Activated CD4-positive, alpha-beta T cell treated with anti-CD3 and anti-CD28 coated beads, Interleukin-2, amount 50 U/mL, for 24 hours (primary cell): ENCODE measurements at regions not wholly inside any gene's neighbourhood (a gene's known extent, or its start where the extent isn't known, plus 50 kb on each side); places are given as distances from the start of the nearest gene placed in this dataset.
"Not testable (repeated sequence)": the region's sequence is repeated elsewhere in the genome, so short reads cannot be mapped to it uniquely, and the experiment has no call there.

Source experiments
- DNase-seq, 2 donors: peaks; one replicate each; pipeline ENCODE4 v3.0.0-alpha.2; 2020; ENCODE audit warnings: low read depth in 1 of 2, low spot score in 1 of 2

- DNase-seq = no peak
Measured at GRCh38 chrX:5306654-5307121, 922.0 kb downstream of the NLGN4X start.

- no peak for DNase-seq
Measured at GRCh38 chrX:5305452-5305851, 923.2 kb downstream of the NLGN4X start.

DNA sequence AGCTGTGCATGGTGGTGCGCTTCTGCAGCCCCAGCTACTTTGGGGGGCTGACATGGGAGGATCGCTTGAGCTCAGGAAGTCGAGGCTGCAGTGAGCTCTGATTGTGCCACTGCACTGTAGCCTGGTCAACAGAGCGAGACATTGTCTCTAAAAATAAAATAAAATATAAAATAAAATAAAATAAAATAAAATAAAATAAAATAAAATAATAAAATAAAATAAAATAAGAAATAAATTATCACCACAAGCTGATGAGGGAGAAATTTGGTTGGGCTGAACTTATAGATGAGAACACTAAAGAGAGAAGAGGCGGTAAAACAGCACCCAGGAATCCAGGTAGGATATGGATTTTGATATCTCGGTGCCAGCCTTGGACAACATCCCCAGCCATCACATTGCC, 933.7 kb downstream of the NLGN4X start:
- no peak for DNase-seq

DNA sequence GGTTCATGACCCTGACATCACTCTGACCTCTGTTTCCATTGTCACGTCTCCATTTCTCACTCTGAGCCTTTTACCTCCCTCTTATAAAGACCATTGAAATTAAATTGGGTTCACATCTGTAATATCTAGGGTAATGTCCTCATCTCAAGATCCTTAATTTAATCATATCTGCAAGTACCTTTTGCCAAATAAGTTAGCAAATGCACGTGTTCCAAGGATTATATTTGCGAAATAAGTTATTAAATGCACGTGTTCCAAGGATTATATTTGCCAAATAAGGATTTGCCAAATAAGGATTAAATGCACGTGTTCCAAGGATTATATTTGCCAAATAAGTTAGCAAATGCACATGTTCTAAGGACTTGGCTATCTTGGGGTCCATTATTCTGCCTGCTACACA, 938.0 kb downstream of the NLGN4X start:
- DNase-seq = no peak

DNA sequence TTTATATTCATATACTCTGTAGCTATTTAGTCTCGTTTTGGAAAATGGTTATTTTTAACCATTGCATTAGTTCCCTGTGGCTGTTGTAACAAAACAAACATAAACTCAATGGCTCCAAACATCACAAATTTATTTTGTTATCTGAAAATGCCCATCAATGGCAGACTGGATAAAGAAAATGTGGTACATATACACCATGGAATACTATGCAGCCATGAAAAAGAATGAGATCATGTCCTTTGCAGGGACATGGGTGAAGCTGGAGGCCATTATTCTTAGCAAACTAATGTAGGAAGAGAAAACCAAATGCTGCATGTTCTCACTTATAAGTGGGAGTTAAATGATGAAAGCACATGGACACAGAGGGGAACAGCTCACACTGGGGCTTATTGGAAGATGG, 938.7 kb downstream of the NLGN4X start:
- DNase-seq = not testable (repeated sequence)

DNA sequence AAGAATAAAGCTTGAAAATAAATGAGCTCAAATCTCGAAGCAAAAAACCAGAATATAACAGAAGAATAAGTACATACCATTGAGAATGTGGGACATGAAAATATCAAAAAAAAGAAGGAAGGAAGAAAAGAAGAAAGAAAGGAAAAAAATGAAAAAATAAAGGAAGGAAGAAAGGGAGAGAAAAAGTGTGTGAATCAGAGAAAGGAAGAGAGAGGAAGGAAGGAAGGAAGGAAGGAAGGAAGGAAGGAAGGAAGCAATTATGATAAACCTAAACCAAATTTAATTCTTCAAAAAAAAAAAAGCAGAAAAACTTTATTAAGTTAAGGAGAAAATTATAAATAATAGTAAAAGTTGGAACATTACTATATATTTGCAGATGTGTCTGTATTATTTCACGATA, 949.8 kb downstream of the NLGN4X start:
- DNase-seq = no peak

DNA sequence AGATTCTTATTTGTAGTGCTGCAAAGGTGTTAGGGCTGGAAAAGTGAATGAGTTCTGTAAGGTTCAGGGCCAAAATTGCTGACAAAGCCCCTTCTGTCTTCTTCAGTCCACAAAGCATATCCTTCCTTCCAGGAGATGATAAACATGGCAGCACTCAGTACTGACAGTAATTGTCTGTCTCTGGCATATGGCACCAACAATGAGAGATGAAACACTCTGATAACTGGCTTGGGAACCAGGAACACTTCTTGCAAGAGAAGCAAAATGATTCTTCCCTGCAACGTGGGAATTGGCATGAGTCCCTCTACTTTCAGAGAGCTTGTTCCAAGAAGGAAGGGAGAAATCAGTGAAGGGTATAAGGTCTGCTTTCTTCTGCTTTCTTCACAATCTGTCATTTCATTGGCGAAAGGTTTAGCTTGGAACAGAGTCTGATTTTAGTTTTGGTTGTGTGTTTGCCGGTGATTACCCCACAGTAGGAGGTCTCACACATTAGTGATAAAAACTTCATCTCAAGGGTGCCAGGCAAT, 963.3 kb downstream of the NLGN4X start:
- no peak for DNase-seq

DNA sequence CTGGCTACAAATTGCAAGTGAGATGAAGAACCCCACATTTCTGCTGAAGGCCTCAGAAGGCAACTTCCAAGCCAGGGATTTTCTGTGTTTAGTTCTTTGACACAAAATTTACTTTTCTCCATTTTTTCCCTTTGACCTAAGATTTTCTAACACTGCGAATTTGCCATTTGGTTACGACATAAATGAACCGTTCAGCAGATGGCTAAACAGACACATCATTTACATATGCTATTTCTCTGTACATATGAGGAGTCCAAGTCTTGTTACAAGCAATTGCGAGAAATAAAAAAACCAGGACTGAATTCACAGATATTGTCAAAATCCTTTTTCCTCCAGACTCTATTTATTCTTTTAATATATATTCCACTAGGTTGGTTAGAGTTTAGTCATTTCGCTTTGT, 978.6 kb downstream of the NLGN4X start:
- no peak for DNase-seq

DNA sequence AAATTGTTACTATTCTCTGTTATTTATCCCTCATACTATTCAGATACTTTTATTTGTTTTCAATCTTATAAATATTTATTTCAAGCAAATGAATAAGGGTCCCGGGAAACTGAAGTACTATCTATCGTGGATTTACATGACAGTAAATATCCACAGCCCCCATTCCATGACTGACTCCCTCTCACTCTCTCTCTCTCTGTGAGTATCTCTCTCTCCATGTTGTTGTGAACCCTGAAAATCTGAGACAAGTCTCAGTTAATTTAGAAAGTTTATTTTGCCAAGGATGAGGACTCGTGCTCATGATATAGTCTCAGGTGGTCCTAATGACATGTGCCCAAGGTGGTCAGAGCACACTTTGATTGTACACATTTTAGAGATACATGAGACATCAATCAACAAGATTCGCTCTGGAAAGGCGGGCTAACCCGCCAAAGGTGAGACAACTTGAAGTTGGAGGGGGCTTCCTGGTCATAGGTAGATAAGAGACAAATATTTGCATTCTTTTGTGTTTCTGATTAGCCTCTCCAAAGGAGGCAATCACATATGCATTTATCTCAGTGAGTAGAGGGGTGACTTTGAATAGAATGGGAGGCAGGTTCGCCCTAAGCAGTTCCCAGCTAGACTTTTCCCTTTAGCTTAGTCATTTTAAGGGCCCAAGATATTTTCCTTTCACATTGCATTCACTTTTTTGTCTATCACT, 986.4 kb downstream of the NLGN4X start:
- DNase-seq = no peak

DNA sequence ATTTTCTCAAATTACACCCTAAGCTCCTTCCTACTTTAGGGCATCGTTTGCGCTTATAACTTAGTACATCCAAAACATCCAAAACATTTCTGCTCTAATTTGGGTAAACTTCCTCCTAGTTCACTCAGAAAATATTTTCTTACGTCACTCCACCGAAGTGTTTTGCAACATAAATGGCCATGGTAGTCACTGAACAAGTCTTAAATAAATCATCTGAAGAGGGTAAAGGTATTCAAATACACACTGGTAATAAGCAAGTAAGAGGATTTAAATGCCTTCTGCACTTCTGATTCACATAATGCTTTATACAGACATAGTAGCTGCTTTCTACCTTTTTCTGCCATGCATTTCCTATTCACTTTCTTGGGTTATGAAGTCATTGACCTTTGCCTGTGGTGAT, 991.9 kb downstream of the NLGN4X start:
- no peak for DNase-seq

DNA sequence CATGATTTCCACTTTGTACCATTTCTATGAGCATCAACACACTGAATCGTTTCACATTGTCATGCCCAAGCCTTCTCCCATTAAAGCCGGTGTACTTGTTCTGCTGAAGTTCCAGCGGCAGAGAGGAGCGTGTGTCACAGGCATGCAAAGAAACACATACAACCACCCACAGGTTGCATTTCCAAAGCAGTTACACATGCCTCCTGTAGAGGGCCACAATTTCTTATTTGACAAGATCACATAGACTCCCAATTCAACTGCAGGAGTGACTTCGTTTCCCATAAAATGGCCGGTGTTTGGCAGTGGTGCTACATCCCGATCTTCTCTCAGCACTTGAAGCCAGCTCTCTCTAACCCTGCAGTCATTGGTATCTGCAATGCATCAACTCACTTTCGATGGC, 992.6 kb downstream of the NLGN4X start:
- no peak for DNase-seq

DNA sequence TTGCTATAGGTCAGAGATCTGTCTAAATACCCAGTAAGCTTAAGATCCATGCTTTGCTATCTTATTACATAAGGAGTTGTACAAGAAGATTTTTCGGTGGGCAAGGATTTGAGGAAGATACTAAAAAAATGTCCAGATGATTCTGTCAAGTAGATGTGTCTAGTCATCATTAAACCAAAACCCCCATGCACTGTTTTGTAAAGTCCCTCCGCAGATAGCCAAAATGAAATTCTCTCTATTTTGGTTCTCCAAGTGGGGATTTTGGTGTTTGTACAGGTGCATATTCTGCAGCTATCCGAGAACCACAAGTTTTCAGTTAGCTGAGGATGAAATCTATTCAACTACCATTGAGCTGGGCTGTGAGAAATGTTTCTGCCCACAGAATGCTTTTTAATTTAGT, 994.8 kb downstream of the NLGN4X start:
- DNase-seq = no peak

- no peak for DNase-seq
Measured at GRCh38 chrX:5220421-5220820, 1008.2 kb downstream of the NLGN4X start.

DNA sequence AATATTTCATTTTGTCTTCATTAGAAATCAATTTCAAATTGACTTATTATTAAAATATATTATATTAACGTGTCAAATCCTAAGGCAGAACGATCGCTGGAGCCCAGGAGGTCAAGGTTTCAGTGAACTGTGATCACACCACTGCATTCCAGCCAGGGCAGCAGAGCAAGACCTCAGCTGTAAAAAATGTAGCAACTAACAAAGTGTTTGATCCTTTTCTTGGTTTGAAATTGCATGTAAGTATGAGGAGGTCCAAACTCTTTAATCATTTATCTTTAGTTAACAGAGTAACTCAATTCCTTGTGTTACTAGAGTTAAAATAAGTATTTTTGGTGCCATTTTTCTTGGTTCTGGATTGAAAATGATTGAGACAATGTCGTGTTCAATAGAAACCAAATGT, 1033.9 kb downstream of the NLGN4X start:
- no peak for DNase-seq

GRCh38 chrX:5180135-5180741, 1048.4 kb downstream of the NLGN4X start:
- no peak for DNase-seq

- DNase-seq = no peak
Measured at GRCh38 chrX:5176766-5177165, 1051.9 kb downstream of the NLGN4X start.

DNA sequence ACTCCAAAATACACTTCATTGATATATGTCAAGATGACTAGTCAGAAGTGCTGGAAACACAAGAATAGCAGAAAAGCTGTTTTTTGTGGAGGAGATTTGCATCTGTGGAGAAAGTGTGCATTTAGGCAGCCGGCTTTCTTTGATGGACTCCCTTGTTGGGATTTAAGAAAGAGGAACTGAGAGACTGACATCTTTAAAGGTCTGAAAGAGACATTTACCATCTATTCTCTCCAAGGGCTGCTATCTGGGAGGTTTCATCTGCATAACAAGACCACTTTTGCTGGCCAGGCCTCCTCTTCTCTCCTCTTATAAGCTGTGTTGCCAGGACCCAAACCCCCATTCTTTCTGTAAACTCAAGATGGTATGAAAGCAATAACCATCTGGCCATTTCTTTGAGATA, 1065.0 kb downstream of the NLGN4X start:
- no peak for DNase-seq

DNA sequence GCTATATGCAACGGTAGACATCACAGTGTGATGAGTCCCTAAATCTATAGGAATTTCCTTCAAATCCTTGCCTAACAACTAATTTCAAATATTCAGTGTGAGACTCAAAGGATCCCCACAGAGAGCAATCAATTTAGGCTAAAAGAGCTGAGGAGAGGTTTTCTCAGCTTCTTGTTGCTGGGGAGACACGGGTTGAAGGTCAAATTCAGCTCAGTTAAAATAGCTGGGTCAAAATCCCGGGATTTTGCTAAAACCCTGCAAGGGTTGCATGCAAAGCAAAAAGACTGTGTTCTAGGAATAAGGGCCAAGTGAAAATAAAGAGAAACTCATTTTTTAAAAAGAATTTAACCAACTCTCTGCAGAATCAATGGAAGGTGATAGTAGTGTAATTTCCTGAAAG, 1073.4 kb downstream of the NLGN4X start:
- DNase-seq = no peak

DNA sequence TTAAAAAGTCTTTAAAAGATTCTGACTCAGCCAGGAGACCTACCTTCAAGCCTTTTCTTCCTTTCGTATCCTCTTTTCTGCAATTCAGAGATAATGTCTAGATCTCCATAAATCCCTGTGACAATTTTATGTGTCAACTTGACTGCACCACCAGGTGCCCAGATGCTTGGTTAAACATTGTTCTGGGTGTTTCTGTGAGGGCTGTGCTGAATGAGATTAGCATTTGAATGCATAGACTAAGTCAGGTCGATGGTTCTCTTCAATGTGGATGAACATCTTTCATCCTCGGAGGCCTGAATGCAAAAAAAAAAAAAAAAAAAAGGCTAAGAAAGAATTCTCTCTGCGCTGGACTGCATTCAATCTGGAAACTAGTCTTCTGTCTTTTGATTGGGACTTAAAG, 1082.7 kb downstream of the NLGN4X start:
- no peak for DNase-seq

DNA sequence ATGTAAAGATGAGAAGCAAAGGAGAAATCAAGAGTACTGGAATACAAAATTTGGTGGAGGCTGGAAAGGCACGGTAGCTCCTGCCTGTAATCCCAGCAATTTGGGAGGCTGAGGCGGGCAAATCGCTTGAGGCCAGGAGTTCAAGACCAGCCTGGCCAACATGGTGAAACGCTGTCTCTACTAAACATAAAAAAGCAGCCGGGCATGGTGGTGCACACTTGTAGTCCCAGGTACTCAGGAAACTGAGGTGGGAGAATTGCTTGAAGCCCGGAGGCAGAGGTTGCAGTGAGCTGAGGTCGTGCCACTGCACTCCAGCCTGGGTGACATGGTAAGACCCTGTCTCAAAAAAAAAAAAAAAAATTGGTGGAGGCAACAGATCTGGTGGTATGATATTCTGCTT, 1086.0 kb downstream of the NLGN4X start:
- no peak for DNase-seq

- no peak for DNase-seq
Measured at GRCh38 chrX:5122181-5122678, 1106.4 kb downstream of the NLGN4X start.

GRCh38 chrX:5117816-5118215, 1110.9 kb downstream of the NLGN4X start:
- no peak for DNase-seq

GRCh38 chrX:5113128-5113527, 1115.5 kb downstream of the NLGN4X start:
- DNase-seq = no peak
